ENCODE measurements at regions not wholly inside any gene's neighbourhood (a gene's known extent, or its start where the extent isn't known, plus 50 kb on each side); places are given as distances from the start of the nearest gene placed in this dataset.

DNA sequence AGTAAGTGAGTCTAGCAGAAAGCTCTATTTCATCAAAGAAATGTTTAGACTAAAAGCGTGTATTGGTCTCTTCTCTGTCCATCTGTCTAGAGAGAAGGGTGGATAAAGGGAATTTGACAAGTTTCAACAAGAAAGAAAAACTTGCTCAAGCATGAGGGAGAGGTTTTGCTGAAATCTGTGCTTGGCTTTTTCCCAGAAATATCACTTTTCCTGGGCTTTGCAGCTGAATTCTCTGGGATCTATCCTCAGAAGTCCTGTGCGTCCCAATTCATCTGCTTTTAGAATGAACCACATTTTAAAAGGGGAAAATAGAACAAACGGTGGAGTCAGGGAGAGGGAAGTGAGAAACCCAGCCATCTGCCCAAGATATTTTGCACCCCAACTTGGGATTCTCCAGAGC, 59.6 kb upstream of the CELF2 start:
- H3K79me2 ChIP-seq (ENCODE audit: insufficient read depth): no peaks in the 10 kb centered on the region
- H3K27me3 ChIP-seq (replicated peaks; ENCODE audit: insufficient read depth): no peaks in the 10 kb centered on the region; the same call in 1 of the 2 replicates
- no peak overlapping the region for H3K9ac ChIP-seq
- H3K4me1 ChIP-seq (ENCODE audit: insufficient read depth): no peaks in the 10 kb centered on the region
- no peak for DNase-seq
- H3K9me2 ChIP-seq (ENCODE audit: insufficient read depth): no peaks in the 10 kb centered on the region
- 57 to 66% methylated on average over 3 of the region's 3 CpGs for WGBS, 2 experiments (ENCODE audit: low coverage in 1 of 2, low lambda C conversion rate in 2 of 2, missing lambda C conversion rate in 2 of 2)
- no peak overlapping the region for H3K4me2 ChIP-seq (ENCODE audit: unreplicated experiment)
- TF ChIP-seq EZH2phosphoT487 (IDR thresholded peaks at IDR 0.05; ENCODE audit: insufficient read depth, low read depth) (no peak), EZH2 (IDR thresholded peaks at IDR 0.05; ENCODE audit: insufficient read depth, poor library complexity, severe bottlenecking) (no peak)
- no peaks in the 10 kb centered on the region for H4K20me1 ChIP-seq (ENCODE audit: insufficient read depth)
- in situ Hi-C loops (cut with MboI): no loop called here
- H3K27ac ChIP-seq: no peak overlapping the region
- no peak overlapping the region for H2AFZ ChIP-seq
- no peaks in the 10 kb centered on the region for H3K9me3 ChIP-seq (ENCODE audit: low read depth)
- H3F3A ChIP-seq (ENCODE audit: insufficient read depth): no peaks in the 10 kb centered on the region
- H3K36me3 ChIP-seq (ENCODE audit: low read depth): no peaks in the 10 kb centered on the region
- no peak overlapping the region for H3K4me3 ChIP-seq

DNA sequence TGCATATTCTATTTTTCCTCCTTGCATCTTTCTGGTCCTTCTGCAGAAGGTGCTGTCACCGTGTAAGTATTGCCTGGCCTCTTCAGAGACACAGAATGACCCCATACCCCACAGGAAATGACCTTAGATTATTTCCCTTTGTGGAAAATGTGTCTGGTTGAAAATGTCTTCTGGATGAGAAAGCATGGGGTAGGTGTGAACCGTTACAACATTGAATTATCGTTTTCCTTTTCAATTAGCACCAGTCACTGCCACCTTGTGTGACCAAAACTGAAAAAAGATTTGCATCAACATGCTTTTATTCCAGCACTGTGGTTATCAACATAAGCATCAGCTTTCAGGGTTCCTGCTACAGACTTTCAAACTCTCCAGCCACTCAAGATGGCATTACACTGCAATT, 58.0 kb upstream of the CELF2 start:
- TF ChIP-seq EZH2 (IDR thresholded peaks at IDR 0.05; ENCODE audit: insufficient read depth, poor library complexity, severe bottlenecking) (no peak), EZH2phosphoT487 (IDR thresholded peaks at IDR 0.05; ENCODE audit: insufficient read depth, low read depth) (no peak)
- no peak for DNase-seq
- Histone ChIP-seq H4K20me1 (ENCODE audit: insufficient read depth) (no peaks in the 10 kb centered on the region), H3K36me3 (ENCODE audit: low read depth) (no peaks in the 10 kb centered on the region), H3K9me2 (ENCODE audit: insufficient read depth) (no peaks in the 10 kb centered on the region), H3K79me2 (ENCODE audit: insufficient read depth) (no peaks in the 10 kb centered on the region), H3F3A (ENCODE audit: insufficient read depth) (no peaks in the 10 kb centered on the region), H3K4me2 (ENCODE audit: unreplicated experiment) (no peak overlapping the region), H3K9me3 (ENCODE audit: low read depth) (no peaks in the 10 kb centered on the region), H3K4me1 (ENCODE audit: insufficient read depth) (no peaks in the 10 kb centered on the region), H3K27me3 (replicated peaks; ENCODE audit: insufficient read depth) (no peaks in the 10 kb centered on the region; the same call in 1 of the 2 replicates), H3K4me3 (no peak overlapping the region), H2AFZ (no peak overlapping the region), H3K27ac (no peak overlapping the region), H3K9ac (no peak overlapping the region)
- 68 to 69% methylated on average over 3 of the region's 3 CpGs for WGBS, 2 experiments (ENCODE audit: low coverage in 1 of 2, low lambda C conversion rate in 2 of 2, missing lambda C conversion rate in 2 of 2)
- in situ Hi-C loops (cut with MboI): no loop called here

DNA sequence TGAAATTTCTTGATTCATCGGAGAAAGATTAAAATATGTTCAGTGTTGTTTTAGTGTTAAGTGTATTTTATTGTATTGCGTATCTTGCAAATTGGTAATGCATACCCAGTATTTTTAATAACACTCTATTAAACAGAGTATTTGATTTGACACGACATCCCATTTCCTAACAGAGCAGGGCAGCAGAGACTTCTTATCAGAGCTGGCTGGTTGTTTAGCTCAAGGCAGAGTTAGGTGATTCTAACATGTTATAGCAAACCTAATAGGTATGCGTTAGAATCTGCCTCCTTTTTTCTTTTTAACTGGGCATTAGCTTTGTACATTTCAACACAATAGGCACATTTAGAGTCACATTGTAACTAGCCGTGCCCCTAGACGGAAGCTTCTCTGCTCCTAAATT, 57.1 kb upstream of the CELF2 start:
- H3K9me2 ChIP-seq (ENCODE audit: insufficient read depth): no peaks in the 10 kb centered on the region
- DNase-seq: no peak
- no peaks in the 10 kb centered on the region; the same call in 1 of the 2 replicates for H3K27me3 ChIP-seq (replicated peaks; ENCODE audit: insufficient read depth)
- H4K20me1 ChIP-seq (ENCODE audit: insufficient read depth): no peaks in the 10 kb centered on the region
- no peaks in the 10 kb centered on the region for H3K9me3 ChIP-seq (ENCODE audit: low read depth)
- H2AFZ ChIP-seq: no peak overlapping the region
- TF ChIP-seq EZH2 (IDR thresholded peaks at IDR 0.05; ENCODE audit: insufficient read depth, poor library complexity, severe bottlenecking): no peak
- TF ChIP-seq EZH2phosphoT487 (IDR thresholded peaks at IDR 0.05; ENCODE audit: insufficient read depth, low read depth): no peak
- no peaks in the 10 kb centered on the region for H3K79me2 ChIP-seq (ENCODE audit: insufficient read depth)
- no peaks in the 10 kb centered on the region for H3F3A ChIP-seq (ENCODE audit: insufficient read depth)
- in situ Hi-C loops (cut with MboI): no loop called here
- H3K4me2 ChIP-seq (ENCODE audit: unreplicated experiment): no peak overlapping the region
- H3K4me3 ChIP-seq: no peak overlapping the region
- WGBS, 2 experiments (ENCODE audit: low coverage in 1 of 2, low lambda C conversion rate in 2 of 2, missing lambda C conversion rate in 2 of 2): 90% methylated on average over 6 of the region's 6 CpGs
- H3K4me1 ChIP-seq (ENCODE audit: insufficient read depth): no peaks in the 10 kb centered on the region
- no peaks in the 10 kb centered on the region for H3K36me3 ChIP-seq (ENCODE audit: low read depth)
- no peak overlapping the region for H3K27ac ChIP-seq
- no peak overlapping the region for H3K9ac ChIP-seq

DNA sequence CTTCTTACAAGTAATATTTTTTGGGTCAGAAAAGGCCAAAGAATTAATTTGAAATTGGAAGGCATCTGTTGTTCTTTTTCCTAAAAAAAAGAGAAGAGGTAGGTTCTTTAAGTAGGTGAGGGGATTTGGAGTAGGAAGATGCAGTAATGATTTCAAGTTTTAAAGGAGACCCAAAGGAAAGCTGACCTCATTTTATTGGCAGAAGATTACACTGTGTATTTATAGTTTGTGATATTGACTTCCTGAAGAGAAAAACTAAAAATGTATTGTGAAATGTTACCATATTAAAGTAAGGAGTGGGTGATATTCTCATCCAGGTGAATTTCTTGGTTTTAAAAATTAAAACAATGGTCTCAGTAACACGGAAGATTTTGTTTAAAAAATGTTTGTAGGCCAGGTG, 56.6 kb upstream of the CELF2 start:
- no peaks in the 10 kb centered on the region for H3F3A ChIP-seq (ENCODE audit: insufficient read depth)
- in situ Hi-C loops (cut with MboI): no loop called here
- H3K4me1 ChIP-seq (ENCODE audit: insufficient read depth): no peaks in the 10 kb centered on the region
- no peaks in the 10 kb centered on the region for H3K79me2 ChIP-seq (ENCODE audit: insufficient read depth)
- TF ChIP-seq EZH2 (IDR thresholded peaks at IDR 0.05; ENCODE audit: insufficient read depth, poor library complexity, severe bottlenecking): no peak
- TF ChIP-seq EZH2phosphoT487 (IDR thresholded peaks at IDR 0.05; ENCODE audit: insufficient read depth, low read depth): no peak
- H3K9me3 ChIP-seq (ENCODE audit: low read depth): no peaks in the 10 kb centered on the region
- no peak overlapping the region for H3K4me3 ChIP-seq
- H3K9ac ChIP-seq: no peak overlapping the region
- H3K27ac ChIP-seq: no peak overlapping the region
- no peak for DNase-seq
- H3K4me2 ChIP-seq (ENCODE audit: unreplicated experiment): no peak overlapping the region
- no peak overlapping the region for H2AFZ ChIP-seq
- H3K9me2 ChIP-seq (ENCODE audit: insufficient read depth): no peaks in the 10 kb centered on the region
- no peaks in the 10 kb centered on the region for H3K36me3 ChIP-seq (ENCODE audit: low read depth)
- no peaks in the 10 kb centered on the region for H4K20me1 ChIP-seq (ENCODE audit: insufficient read depth)
- H3K27me3 ChIP-seq (replicated peaks; ENCODE audit: insufficient read depth): no peaks in the 10 kb centered on the region
- 75 to 80% methylated on average over 1 of the region's 1 CpG for WGBS, 2 experiments (ENCODE audit: low coverage in 1 of 2, low lambda C conversion rate in 2 of 2, missing lambda C conversion rate in 2 of 2)

DNA sequence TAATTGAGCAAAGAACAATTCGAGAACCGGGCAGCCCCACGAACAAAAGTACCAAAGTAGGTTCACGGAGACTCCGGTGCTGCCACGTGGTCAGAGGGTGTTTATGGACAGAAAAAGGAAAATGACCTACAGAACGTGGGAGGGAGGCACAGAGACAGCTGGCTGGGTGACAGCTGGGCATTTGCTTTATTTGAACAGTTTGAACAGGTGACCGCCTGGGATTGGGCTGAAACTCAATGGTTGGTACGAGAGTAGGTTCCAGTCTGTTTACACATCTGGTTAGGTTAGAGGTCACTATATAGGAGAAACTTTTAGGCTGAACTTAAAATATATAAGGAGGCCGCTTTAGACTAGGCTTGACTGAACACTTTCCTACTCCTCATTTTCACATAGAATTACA, 50.6 kb upstream of the CELF2 start:
- Histone ChIP-seq H2AFZ (no peak overlapping the region), H3F3A (ENCODE audit: insufficient read depth) (no peaks in the 10 kb centered on the region), H3K9me2 (ENCODE audit: insufficient read depth) (no peaks in the 10 kb centered on the region), H3K4me1 (ENCODE audit: insufficient read depth) (no peaks in the 10 kb centered on the region), H3K36me3 (ENCODE audit: low read depth) (no peaks in the 10 kb centered on the region), H3K79me2 (ENCODE audit: insufficient read depth) (no peaks in the 10 kb centered on the region), H3K9ac (no peak overlapping the region), H3K4me2 (ENCODE audit: unreplicated experiment) (no peak overlapping the region), H4K20me1 (ENCODE audit: insufficient read depth) (no peaks in the 10 kb centered on the region), H3K9me3 (ENCODE audit: low read depth) (no peaks in the 10 kb centered on the region), H3K27me3 (replicated peaks; ENCODE audit: insufficient read depth) (no peaks in the 10 kb centered on the region), H3K4me3 (no peak overlapping the region), H3K27ac (no peak overlapping the region)
- in situ Hi-C loops (cut with MboI): no loop called here
- DNase-seq: no peak
- WGBS, 2 experiments (ENCODE audit: low coverage in 1 of 2, low lambda C conversion rate in 2 of 2, missing lambda C conversion rate in 2 of 2): 82 to 90% methylated on average over 10 of the region's 10 CpGs
- no peak for TF ChIP-seq EZH2 (IDR thresholded peaks at IDR 0.05; ENCODE audit: insufficient read depth, poor library complexity, severe bottlenecking)
- TF ChIP-seq EZH2phosphoT487 (IDR thresholded peaks at IDR 0.05; ENCODE audit: insufficient read depth, low read depth): no peak
